ENCODE measurements at regions not wholly inside any gene's neighbourhood (a gene's known extent, or its start where the extent isn't known, plus 50 kb on each side); places are given as distances from the start of the nearest gene placed in this dataset.
A peak's percentile ranks its signal among the peaks of the same experiment; 100 is the strongest.

DNA sequence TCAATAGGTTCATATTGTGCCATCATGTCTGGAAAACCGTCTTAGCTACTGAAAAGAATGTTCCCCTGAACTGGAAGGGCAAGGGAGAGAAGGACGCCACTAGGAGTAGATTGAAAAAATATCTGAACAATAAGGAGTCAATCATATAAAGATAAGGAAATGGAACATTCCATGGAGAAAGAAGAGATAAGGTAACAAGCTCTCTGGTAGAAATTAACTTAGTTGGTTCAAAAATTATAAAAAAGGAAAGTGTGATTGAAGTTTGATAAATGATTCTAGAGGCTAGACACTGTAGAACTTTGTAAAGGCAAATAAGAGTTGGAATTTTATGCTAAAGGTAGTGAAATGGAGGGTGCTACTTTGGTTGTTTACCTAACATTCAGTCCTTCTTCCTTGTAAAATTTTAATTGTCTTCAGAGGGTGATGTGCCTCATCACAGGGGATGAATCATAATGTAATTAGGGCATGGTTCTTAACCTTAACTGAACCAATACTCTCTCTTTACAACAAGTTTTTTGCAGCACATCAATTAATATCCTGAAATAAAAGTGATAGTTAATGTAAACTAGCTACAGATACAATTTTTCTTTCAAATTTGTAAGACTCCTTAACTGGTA is 135.5 kb downstream of the GPX5 start:
- H3K36me3 ChIP-seq, result no peaks in the 10 kb centered on the region
- no peak overlapping the region for H3K4me3 ChIP-seq
- H3K9me3 ChIP-seq, result no peaks in the 10 kb centered on the region
- intact Hi-C loops (cut with DNase I), result no loop called here
- H3K27me3 ChIP-seq, result no peaks in the 10 kb centered on the region
- TF ChIP-seq POLR2AphosphoS5 (IDR thresholded peaks at IDR 0.05; ENCODE audit: insufficient read depth in 1 of 2, low read depth in 1 of 2) (no peak), POLR2A (IDR thresholded peaks at IDR 0.05) (no peak)
- TF ChIP-seq, protein P1, sequence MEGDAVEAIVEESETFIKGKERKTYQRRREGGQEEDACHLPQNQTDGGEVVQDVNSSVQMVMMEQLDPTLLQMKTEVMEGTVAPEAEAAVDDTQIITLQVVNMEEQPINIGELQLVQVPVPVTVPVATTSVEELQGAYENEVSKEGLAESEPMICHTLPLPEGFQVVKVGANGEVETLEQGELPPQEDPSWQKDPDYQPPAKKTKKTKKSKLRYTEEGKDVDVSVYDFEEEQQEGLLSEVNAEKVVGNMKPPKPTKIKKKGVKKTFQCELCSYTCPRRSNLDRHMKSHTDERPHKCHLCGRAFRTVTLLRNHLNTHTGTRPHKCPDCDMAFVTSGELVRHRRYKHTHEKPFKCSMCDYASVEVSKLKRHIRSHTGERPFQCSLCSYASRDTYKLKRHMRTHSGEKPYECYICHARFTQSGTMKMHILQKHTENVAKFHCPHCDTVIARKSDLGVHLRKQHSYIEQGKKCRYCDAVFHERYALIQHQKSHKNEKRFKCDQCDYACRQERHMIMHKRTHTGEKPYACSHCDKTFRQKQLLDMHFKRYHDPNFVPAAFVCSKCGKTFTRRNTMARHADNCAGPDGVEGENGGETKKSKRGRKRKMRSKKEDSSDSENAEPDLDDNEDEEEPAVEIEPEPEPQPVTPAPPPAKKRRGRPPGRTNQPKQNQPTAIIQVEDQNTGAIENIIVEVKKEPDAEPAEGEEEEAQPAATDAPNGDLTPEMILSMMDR (IDR thresholded peaks at IDR 0.05), result no peak
- H3K27ac ChIP-seq, result no peak overlapping the region
- DNase-seq (ENCODE audit: extremely low spot score in 2 of 2), result no peak
- peaks cover 12% of the 10 kb centered on the region for H3K4me1 ChIP-seq

DNA sequence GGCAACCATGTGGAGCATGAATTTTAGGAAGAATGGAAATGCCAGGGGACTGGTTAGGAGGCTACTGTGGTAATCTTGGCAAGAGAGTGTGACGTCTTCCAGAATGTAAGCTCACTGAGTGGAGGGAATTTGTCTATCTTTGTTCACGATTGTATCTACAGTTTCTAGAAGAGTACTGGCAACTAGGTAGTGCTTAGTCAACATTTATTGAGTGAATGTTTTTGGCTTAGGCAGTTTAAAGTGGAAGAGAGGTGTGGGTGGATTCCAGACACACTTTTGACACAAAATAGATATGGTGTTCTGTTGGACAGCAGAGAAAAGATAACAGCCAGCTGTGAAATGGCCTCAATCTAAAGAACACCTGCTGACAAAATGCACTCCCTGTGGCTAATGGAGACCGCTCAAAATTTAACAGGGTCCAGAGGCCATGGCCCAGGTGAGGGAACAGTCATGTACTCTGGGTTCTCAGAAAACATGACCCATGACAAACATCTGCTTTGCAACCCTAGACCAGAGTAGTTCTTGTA is 139.3 kb downstream of the GPX5 start:
- intact Hi-C loops (cut with DNase I), result no loop called here
- no peaks in the 10 kb centered on the region for H3K9me3 ChIP-seq
- no peaks in the 10 kb centered on the region for H3K27me3 ChIP-seq
- H3K4me3 ChIP-seq, result no peak overlapping the region
- H3K4me1 ChIP-seq, result no peaks in the 10 kb centered on the region
- no peaks in the 10 kb centered on the region for H3K36me3 ChIP-seq
- no peak for DNase-seq (ENCODE audit: extremely low spot score in 2 of 2)
- H3K27ac ChIP-seq, result no peak overlapping the region
- TF ChIP-seq POLR2AphosphoS5 (IDR thresholded peaks at IDR 0.05; ENCODE audit: insufficient read depth in 1 of 2, low read depth in 1 of 2), result no peak
- no peak for TF ChIP-seq POLR2A (IDR thresholded peaks at IDR 0.05)
- TF ChIP-seq, protein P1 (IDR thresholded peaks at IDR 0.05), result no peak

DNA sequence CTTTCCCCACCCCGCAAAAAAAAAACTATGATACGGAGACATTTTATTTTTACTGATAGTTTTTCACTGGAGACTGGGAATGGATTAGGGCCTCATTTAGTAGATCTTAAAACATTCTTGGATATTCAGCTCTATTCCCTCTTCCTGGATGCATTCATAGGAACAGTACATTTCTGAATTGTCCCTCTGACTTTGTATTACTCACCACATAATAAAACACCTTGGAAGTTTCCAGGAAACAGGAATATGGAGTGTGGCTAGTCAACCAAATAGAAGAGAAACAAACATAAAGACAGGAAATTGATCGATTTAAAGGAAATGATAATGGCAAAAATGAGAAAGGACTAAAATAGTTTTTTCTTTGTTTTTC is 147.7 kb downstream of the GPX5 start:
- Histone ChIP-seq H3K4me1 (peaks cover 13% of the 10 kb centered on the region), H3K4me3 (no peak overlapping the region), H3K9me3 (no peaks in the 10 kb centered on the region), H3K27ac (no peak overlapping the region), H3K27me3 (peaks cover 3% of the 10 kb centered on the region), H3K36me3 (no peaks in the 10 kb centered on the region)
- intact Hi-C loops (cut with DNase I), result no loop called here
- no peak for DNase-seq (ENCODE audit: extremely low spot score in 2 of 2)
- TF ChIP-seq POLR2AphosphoS5 (IDR thresholded peaks at IDR 0.05; ENCODE audit: insufficient read depth in 1 of 2, low read depth in 1 of 2) (no peak), POLR2A (IDR thresholded peaks at IDR 0.05) (no peak)
- TF ChIP-seq, protein P1 (IDR thresholded peaks at IDR 0.05), result no peak

DNA sequence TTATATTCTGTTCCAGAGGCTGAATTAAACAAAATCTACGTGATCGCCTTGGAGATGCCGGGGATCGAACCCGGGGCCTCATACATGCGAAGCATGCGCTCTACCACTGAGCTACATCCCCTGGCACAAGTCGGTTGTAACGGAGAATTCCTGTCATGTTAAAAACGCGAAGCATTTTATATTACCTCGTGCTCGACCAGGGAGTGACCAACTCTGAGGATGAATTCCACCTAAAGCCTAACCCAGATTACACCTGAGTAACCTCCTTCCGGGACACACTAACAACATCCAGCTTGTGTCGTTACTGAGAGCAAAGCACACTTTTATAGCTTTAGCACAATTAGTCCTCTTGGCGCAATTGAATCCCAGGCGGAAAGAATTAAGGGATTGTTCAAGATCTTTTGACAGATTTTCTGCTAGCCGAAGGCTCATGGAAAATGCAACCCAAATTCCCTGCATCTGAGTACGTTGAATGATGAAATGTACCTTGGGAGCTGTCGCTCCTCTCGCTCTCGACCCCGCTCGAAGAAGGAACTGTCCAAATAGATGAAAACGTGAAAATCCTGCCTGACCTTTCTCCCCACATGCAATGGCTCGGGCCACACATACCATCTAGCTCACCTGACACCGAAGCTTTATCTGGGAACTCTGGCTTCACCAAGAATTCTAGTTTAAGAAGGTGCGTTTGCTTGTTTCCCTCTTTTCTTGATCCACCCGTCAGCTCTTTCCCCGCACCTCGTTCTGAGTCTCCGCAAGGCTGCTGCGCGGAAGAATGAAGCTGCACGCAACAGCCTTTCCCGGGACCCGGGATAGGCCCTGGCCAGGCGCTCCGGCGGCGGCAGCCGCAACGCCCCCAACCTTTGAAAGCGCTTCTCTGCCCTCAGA is 148.3 kb downstream of the GPX5 start:
- H3K9me3 ChIP-seq, result no peaks in the 10 kb centered on the region
- no peak for DNase-seq (ENCODE audit: extremely low spot score in 2 of 2)
- H3K27me3 ChIP-seq, result peaks cover 3% of the 10 kb centered on the region
- TF ChIP-seq POLR2A (IDR thresholded peaks at IDR 0.05) (no peak), POLR2AphosphoS5 (IDR thresholded peaks at IDR 0.05; ENCODE audit: insufficient read depth in 1 of 2, low read depth in 1 of 2) (no peak)
- TF ChIP-seq, protein P1 (IDR thresholded peaks at IDR 0.05), result no peak
- no peaks in the 10 kb centered on the region for H3K36me3 ChIP-seq
- intact Hi-C loops (cut with DNase I), result no loop called here
- H3K4me1 ChIP-seq, result peaks cover 13% of the 10 kb centered on the region
- H3K27ac ChIP-seq, result no peak overlapping the region
- H3K4me3 ChIP-seq, result peak overlapping the region; percentile 11 to 21

DNA sequence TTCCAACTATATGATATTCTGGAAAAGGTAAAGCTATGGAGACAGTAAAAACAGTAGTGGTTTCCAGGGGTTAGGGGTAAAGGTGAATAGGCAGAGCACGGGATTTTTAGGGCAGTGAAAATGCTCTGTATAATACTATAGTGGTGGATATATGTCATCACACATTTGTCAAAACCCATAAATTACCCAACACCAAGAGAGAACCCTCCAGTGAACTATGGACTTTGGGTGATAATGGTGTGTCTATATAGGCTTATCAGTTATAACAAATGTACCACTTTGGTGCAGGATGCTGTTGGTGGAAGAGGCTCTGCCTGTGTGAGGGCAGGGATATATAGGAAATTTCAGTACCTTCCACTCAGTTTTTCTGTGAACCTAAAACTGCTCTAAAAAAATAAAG is 149.9 kb downstream of the GPX5 start:
- H3K27me3 ChIP-seq, result peaks cover 3% of the 10 kb centered on the region
- intact Hi-C loops (cut with DNase I), result no loop called here

More for the DNA sequence above, 149.9 kb downstream of the GPX5 start:
- H3K9me3 ChIP-seq, result no peaks in the 10 kb centered on the region
- DNase-seq (ENCODE audit: extremely low spot score in 2 of 2), result no peak
- peaks cover 13% of the 10 kb centered on the region for H3K4me1 ChIP-seq
- no peak overlapping the region for H3K27ac ChIP-seq
- TF ChIP-seq, protein P1 (IDR thresholded peaks at IDR 0.05), result no peak
- TF ChIP-seq POLR2AphosphoS5 (IDR thresholded peaks at IDR 0.05; ENCODE audit: insufficient read depth in 1 of 2, low read depth in 1 of 2) (no peak), POLR2A (IDR thresholded peaks at IDR 0.05) (no peak)
- no peak overlapping the region for H3K4me3 ChIP-seq
- H3K36me3 ChIP-seq, result no peaks in the 10 kb centered on the region
